Stimulated activated CD4-positive, alpha-beta T cell treated with anti-CD3 and anti-CD28 coated beads, Interleukin-15, amount 100 ng/mL, for 1 hour (primary cell): ENCODE measurements at regions not wholly inside any gene's neighbourhood (a gene's known extent, or its start where the extent isn't known, plus 50 kb on each side); places are given as distances from the start of the nearest gene placed in this dataset.

ENCODE experiments used
- DNase-seq, 2 donors: peaks; one replicate each; pipeline ENCODE4 v3.0.0-alpha.2; 2020; ENCODE audit warnings: low read depth in 1 of 2, low spot score in 1 of 2

DNA sequence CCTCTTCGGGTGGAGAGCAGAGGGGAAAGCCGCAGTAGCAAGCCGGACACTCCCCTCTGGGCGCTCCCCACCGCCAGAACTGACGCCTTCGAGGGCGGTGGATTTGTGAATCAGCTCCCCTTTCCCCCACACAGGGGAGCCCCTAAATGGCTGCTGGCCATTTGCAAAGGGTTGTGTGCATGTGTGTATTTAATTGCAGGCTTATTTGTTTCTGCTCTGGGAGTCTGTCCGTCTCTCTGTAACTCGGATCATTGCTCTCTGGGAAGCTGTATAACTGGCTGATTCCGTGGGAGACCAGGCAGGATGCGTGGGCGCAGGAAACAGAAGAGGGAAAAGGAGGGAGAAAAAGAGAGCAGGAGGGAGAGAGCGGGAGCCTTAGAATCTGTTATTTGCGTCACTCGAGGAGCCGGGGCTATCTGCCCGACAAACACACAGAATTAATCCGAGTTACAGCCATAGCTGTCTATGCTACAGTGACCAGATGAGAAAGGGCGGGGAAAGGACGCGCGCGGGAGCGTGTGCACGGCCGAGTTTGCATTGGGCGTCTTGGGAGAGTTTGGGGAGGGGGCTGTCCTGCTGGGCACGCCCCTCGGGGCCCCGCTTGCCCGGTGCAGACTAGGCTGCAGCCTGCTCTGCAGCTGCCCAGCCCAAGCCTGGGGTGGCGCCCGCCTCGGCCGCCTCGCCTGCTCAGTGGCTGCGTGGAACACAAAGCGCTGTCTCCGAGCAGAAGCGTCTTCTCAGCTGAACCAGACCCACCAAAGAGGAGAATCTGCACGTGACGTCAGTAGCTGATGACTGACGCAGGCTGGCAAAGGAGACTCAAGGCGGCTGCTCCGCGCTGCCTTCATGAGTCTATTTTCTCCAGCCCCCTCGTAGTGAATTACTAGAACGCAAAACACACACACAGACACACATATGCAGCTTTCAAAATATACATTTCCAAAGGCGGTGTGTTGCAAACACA lies 105.3 kb upstream of the HSD17B12 start:
- DNase-seq: no peak

DNA sequence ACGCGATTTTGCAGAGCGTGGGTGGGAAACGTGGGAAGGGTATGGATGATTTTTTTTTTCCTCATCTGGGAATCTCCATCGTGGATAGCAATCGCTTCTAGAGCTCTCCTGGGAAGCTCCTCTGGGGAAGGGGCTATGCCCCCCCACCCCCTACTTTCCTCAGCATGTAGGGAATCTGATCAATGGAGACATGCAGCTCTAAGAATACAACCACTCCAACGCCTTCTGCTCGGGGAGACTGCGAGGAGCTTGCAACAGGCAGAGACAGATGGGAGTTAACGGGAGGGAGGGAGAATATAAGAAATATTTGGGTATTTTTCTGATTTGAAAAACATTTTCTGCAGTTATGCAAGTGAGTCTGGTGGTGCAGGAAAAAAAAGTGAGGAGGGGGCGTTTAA lies 104.6 kb upstream of the HSD17B12 start:
- DNase-seq: no peak

DNA sequence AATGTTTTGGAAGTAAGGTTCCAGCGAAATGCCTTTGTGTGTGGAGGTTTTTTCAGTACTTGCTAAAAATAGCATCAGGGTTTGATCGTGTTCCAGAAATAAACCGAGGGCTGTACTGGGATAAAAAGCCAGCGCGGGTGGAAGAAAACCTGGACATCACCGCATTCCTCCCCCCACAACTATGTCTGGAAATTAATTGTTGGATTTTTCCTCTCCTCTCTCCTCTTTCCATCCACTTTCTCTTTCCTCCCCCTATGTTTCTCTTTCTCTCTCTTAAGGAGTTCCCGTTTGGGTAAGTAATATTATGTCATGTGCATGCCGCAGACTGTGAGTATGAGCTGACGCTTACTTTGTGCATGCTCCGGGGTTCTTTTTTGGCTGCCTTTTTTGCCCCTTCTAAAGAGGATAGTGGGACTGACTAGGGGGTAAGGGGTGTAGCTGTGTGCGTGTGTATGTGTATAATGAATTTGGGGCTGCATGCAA lies 104.2 kb upstream of the HSD17B12 start:
- no peak for DNase-seq

DNA sequence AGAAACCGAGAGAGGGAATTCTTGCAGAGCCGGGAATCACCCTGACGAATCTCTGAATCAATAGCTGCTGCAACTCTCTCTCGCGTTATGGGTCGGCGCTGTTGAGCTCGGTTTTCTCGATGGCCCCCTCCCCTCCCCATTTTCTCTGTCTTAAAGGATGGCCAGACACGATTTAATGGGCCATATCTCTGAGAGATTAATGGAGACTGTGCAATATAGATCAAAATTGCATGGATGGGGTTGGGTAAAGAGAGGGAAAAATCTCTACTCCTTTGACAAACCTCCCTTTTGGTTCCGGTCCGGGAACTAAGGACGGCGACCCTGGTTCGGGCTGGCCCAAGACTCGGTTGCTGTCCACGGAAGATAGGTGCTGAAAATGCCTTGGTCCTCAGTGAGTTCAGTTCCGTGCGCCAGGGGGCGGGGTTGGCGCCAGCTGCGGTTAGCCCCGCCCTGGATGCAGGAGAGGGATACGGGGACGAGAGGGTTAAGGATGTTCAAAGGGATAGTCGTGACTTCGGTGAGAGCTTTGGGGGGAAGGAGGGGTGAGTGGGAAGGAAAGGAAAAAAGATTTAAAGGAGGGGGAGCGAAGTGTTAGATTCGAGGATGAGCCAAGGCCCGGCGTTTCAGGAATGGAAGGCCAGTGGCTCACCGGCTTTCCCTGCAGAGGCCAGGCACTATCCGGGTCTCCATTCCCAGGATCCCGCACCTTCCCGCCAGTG lies 103.6 kb upstream of the HSD17B12 start:
- no peak for DNase-seq

DNA sequence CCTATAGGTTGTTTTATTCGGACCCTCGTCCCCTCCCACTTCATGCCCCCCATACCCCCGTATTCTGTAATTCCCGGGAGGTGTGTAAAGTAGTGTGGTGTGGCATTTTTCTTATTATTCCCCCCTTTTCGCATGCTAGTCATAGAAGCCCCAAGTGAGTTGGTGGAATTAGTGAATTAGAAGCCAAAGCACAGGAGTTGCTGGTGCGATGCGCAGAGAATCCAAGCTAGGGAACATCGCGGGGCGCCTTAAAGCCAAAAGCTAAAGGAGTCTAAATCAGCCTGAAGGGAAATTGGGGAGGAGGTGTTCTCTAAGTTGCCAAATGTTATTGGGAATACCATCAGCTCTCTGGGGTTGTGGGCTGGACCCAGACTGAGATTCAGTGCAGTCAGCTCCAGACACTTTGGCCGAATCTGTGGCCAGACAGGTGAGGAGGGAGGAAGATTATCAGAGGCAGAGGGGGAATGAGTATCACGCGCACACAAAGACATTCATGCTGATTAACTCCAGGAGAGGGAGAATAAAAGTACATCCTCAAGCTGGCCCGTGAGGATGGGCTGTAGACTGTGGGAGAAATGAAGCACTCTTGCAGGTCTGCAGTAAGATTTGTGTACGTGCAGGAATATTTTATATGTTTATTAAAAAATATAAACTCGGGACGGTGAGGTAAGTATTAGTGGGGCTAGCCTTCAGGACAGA lies 102.8 kb upstream of the HSD17B12 start:
- no peak for DNase-seq

DNA sequence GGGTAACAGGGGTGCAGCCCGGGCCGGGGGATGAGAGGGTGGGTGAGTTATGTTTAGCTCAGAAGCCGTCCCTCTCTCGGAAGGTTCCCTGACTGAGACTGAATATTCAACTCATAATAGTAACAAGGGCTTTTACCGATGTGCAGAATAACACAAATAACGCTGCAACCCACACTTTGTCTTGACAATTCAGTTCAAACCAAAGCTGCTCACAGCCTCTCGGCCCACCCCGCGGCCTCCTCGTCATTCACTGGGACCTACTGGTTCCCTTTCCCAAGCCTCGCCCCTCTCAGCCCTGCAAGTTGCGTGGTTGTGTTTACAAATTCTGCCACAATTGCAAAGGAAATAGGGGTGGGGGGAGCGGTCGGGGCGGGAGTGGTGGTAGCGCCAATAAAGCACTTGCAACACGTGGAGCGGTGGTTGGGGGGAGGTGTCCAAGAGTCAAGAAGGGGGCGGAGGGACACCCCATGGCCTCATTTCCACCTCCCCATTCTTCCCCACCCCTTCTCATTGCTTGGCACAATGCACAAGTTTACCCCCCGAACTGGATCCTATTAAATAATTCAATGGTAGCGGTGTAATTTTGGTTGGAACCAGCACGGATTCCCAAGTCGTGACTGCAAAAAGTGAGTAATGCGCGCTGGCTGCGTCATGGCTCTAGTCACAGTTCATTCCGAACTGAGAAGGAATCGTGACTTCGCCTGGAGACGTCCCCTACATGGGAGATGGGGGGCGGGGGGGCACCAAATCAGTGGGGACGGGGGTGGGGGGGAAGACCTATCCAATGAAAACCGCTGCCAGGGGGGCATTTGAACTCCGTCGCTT lies 102.0 kb upstream of the HSD17B12 start:
- DNase-seq: no peak

DNA sequence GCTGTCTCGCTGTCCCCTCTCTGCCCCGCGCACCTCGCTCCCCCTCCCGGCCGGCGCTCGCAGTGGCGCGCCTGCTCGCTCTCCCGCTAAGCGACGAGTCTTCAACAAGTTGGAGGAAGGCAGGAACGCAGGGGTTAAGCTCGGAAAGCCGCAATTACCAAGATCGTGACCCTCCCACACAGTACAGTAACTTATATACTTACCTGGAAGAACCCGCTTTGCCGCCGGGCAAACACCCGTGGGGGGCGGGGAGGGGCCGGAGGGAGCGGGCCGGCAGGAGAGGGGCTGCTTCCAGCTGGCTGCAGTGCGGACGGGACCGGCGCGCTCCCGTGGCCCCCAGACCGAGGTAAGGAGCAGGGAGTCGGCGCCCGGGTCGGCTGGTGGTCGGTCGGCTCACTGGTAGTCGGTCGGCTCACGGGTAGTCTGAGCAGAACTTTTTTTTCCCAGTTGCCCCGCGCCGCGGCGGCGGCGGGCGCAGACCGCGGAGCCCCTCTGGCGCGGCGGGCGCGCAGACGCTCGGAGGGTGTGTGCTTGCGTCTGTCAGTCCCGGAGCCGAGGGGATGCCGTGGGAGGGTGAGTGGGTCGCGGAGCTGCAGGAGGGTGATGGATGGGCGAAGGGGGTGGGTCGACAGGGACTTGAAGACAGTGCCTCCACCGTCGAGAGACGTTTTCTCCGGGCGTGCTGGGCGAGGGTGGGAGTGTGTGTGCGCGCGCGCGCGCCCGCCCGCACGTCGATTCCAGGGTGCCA lies 101.2 kb upstream of the HSD17B12 start:
- peak in 1 of 2 donors; percentile 34 for DNase-seq

DNA sequence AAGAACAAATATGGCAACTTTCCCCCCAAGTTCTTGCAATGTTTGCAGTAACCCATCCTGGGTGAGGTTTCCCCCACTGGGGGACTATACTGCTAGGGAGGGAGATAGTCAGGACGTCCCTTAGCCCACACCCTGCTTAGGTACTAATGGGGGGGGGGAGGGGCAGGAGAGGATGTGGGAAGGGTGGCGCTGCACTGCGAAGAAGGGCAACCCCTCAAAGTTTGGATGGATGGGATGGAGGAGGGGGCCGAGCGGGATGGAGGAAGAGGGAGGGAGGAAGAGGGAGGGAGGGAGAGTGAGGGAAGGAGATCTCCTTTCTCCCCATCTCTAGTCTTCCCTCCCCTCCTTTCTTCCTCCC lies 100.6 kb upstream of the HSD17B12 start:
- no peak for DNase-seq

DNA sequence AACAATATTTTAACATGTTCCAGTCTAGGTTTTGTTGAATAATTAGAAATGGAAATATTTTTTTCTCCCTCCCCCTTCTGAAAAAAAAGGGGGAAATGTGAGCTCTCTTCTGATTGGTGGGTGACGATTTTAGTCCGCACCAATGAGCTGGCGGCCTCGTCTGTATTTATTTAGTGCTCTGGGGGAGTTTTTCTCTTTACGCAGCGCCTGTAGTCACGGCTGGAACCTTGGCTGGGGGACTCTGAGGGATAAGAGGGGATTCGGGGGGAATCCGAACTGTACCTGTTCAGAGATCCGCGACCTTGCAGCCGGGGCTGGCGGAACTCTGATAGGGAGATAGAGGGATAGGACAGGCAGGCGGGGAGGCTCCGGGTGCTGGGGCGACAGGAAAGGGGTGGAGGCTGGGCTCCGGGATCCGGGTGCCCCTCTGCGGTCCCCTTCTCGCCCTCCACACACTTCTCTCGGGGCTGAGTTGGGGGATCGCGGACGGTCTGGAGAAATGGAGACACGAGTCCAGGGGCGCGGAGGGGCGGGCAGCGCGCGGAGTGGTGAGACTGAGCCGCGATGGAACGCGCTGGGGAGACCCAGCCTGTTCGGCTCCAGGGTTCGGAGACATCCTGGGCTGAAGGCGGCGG lies 99.7 kb upstream of the HSD17B12 start:
- no peak for DNase-seq

DNA sequence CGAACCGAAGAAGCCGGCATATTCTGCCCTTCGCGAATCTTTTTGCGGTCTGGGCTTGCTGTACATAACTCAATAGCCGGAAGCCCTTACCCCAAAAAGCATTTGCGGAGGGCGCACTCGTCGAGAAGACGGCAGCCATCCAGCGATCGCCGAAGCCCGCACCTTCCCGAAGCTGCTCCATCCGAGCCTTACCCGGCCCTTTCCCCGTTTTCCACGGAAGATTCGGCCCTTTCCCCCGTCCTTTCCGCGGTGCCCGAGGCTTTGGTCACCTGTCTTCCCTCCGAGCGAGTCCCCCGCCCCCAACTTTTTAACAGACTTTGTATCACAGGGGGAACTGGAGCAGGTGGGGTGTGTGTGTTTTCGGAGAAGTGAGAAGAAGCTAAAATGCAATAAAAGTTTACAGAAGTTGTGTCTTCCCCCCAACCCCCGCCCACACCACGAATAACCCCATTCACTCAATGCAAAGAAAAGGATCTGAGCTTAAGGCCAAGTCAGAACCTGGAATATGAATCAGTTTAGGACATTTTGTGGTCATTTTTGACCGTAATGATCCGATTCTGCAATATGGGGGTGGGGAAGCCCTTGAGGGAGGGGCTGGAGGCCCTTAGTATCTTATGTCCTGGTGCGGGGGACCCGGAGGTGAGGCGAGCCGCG lies 99.0 kb upstream of the HSD17B12 start:
- no peak for DNase-seq

DNA sequence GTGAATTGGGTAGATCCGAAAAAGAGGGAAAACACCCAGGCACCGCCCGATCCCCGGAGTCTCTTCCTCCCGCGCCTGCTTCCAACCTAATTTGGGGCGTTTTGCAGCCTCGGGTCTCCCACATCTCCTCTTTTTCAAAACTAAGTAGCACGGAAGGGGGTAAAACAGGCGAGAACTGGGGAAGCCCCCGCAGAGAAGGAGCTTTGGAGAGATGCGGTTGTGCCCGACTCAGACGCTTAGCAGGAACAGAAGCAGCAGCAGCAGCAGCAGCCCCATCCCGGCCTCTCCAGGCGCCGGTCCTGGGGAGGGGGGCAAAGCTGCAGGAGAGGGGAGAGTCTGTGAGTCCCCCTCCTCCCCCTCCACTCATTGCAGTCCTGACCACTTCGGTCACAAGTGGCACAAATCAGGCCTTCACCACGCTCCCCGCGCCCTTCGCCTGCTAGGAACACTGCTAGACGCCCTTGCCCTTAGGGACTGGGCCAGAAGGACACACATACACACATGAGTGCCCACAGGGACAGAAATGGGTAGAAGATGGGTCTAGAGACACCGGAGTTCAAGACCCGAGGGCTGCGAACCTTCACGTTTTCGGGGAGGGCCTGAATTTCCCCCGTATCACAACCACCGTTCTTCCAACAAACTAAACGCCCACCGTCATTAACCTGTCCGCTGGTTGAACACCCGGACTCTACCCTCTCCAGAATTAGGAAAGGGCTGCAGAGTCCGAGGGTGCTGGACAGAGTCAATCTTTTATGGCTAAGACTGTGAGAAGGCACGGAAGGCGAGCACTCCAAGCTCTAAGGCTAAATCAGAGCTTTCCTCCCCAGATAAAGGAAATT lies 98.3 kb upstream of the HSD17B12 start:
- no peak for DNase-seq

DNA sequence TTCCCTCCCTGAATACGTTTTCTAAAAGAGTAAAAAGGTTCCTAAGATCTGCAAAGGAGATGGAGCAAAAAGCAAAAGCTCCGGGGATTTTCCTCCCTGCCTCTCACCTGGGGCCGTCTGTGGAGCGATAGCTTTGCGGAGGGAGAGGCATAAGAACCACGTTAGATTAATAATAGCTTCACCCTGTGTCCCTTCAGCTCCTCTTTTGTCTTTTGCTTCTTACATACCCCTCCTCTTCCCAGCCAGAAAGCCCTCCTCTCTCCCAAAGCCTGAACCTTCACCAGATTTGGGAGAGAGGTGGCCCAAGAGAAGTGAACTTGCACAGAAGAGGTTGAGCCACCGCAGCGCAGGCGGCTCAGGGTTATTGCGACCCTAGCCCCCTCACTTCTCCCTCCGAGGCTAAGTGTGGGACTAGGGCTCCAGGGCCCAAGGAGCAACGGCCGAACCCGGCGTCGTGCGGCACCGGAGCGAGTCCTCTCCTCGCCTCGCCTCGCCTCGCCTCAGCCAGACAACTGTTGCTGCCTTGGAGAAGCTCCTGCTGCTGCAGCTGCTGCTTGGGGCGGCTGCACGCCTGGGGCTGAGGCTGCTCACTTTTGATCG lies 97.6 kb upstream of the HSD17B12 start:
- DNase-seq: no peak

DNA sequence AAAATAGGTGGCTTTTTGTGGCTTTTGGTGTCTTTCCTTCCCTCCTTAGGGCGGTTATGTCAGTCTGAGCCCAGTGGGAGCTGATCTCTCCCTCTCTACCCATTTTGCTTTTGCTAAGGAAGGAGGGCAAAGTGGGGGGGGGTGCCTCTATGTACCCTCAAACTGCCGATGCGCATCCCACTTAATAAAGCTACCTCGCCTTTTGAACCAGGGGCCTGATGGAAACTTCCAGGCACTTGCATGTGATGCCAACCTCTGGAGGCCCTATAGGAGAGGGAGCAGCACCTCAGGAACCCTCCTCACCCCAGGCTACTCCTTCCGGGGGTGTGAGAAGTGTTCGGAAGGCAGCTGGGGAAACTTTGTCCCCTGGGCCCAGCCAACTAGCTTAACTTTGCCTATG lies 97.0 kb upstream of the HSD17B12 start:
- DNase-seq: no peak

DNA sequence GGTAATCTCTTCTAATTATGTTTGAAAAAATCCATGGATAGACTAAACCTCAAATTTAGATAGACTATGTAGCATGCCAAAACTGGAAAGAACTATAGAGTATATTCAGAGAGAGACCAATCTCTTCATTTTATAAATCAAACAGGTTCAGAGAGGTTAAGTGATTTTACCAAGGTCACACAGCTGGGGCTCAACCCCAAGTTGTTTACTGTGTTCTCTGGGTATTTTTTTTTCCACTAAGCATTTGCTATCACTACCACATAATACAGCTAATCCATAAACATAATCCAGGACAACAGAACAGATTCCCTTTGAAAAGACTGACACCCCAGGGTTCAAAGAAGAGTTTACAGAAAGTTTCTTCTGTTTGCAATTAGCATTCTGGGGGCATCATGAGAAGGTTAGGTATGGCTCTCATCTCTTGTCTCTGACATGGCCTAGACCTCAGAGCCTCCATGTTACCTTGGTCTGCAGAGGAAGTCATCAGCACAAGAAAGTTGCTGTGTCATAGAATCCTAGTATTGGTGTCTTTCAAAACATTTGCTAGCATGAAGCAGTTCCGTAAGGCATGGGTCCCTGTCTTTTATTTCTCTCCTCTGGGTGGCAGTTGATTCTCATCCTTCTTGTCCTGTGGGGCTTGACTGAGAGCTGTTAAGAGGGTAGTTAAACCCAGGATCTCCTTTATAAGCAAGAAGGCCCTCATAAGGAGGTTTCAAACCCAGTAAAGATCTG lies 94.5 kb upstream of the HSD17B12 start:
- DNase-seq: no peak

DNA sequence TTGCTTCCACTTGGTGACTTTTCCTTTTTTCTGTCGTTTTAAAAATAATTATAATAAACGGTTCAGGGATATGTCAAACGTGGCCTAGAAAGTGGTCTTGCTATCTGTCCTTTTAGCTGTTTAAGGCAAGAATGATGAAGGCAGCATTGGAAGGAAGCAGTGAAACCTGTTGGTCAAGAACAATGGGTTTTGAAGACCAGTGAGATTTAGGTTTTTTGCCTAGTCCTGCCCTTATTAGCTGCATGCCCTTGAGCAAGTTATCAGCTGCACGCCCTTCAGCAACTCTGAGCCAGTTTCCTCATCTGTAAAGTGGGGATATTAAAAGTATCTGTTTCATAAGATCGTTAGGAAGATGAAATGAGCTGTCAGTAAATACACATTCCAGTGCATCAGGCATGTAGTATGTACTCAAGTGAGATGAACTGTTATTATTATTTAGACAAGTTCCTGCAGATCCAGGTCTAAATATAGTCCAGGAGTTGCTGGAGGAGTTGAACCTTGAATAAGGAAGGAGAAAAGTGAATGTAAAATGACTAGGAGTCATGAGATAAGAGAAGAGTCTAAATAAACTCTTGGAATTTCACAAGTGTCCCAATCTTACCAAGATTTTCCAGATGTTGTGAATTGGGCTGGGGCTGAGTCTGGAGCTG lies 90.8 kb upstream of the HSD17B12 start:
- DNase-seq: no peak

DNA sequence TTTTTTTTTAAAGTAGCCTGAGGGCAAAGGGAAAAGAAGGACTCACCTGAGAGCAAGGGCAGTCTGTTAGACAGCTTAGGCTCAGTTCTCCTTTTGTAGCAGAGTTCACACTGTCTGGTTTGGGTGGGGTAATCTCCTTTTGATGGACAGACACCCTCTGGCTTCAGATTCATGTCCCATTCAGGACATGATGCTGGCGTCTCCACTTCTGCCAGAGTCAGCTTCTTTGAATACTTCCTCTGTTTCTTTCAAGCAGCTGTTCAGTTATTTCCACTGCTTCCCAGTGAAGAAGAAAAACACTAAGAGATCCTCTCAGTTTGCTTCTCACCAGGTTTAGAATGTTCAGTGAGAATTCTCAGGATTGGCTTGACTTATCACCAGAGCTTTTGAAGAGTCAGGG lies 79.0 kb upstream of the HSD17B12 start:
- no peak for DNase-seq

DNA sequence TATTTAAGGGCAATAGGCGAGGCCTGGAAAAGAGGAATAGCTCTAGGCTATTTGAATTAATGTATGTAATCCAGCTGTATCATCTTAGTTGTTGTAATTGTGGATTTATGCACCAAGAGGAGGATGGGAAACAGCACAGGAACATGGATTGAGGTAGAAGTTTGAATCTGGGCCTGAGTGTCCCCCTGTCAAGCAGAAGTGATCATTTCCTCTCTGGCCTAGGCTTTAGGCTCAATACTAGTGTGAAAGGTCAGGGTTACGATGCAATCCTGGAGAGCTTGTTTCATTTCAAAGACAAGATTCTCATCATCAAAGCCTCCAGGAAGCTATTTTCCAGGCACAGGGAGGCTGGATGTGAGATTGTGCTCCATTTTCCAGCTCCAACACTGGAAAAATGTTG lies 77.9 kb upstream of the HSD17B12 start:
- DNase-seq: no peak
